HCT116 (cell line): ENCODE measurements at regions not wholly inside any gene's neighbourhood (a gene's known extent, or its start where the extent isn't known, plus 50 kb on each side); places are given as distances from the start of the nearest gene placed in this dataset.

Experiments
- ATAC-seq: fragments of 200-7000 bp; cut with Tn5 transposase; 2 replicates; pipeline ENCODE4 v1.9.1; 2020; ENCODE audit warnings: mild to moderate bottlenecking, moderate library complexity
- BruUV-seq: library from RNA; stranded (reverse); fragments of 400-500 nt; replicated peaks from 2 replicates; lab custom pipeline; 2021; lab: Mats Ljungman, UMichigan
- CTCF ChIA-PET: fragments of 300-600 bp; sonication (Branson Sonifier 250); formaldehyde crosslinking; loops from one replicate; lab custom pipeline; 2021; ENCODE audit warnings: antibody characterized with exemption; lab: Charles Lee
- POLR2A ChIA-PET: fragments of 300-600, 350-600 bp; sonication (Branson Sonifier 250); formaldehyde crosslinking; loops from one replicate; lab custom pipeline; 2021; ENCODE audit warnings: antibody characterized with exemption; lab: Charles Lee
- RAD21 ChIA-PET, 2 experiments: fragments of 300-600 bp; sonication (Branson Sonifier 250); formaldehyde crosslinking; loops; one replicate each; lab custom pipeline; 2023; ENCODE audit warnings: low total read pairs in 2 of 2; ENCODE audit not compliant: uncharacterized antibody in 2 of 2, unreplicated experiment in 2 of 2, low non-redundant PET in 1 of 2; lab: Charles Lee
- DNase-seq: peaks from one replicate; pipeline ENCODE4 v3.0.0-alpha.2; 2010; ENCODE audit warnings: low read depth, low spot score
- H2AFZ ChIP-seq: fragments of 200-600 bp; shearing (Covaris generic), sonication (generic); 2 replicates; pipeline ENCODE4 v1.6.1; 2017; ENCODE audit warnings: low read depth, mixed run types, mixed read lengths, antibody characterized with exemption, low read length; ENCODE audit not compliant: poor library complexity, severe bottlenecking
- H3K27ac ChIP-seq: 2 replicates; pipeline ENCODE4 v1.5.1; 2012; ENCODE audit warnings: low read depth, low read length
- H3K27me3 ChIP-seq: fragments of 200-600 bp; sonication (generic); 2 replicates; pipeline ENCODE4 v1.6.1; 2016; ENCODE audit warnings: mixed run types, low read length, mixed read lengths; ENCODE audit not compliant: insufficient read depth
- H3K36me3 ChIP-seq, 2 experiments: fragments of 200-500 bp in 1 of 2; fragments of 200-600 bp in 1 of 2; sonication (Bioruptor generic) in 1 of 2; sonication (generic) in 1 of 2; 2 replicates each; pipeline versions ENCODE4 v1.5.1 to v1.6.1; 2014 to 2016; ENCODE audit warnings: low read length in 2 of 2, inconsistent platforms in 1 of 2, mixed read lengths in 1 of 2, mixed run types in 1 of 2; ENCODE audit not compliant: insufficient read depth in 2 of 2, control insufficient read depth in 1 of 2
- H3K4me1 ChIP-seq, 2 experiments: fragments of 200-600 bp in 1 of 2; sonication (generic) in 1 of 2; 2 replicates each; pipeline versions ENCODE4 v1.5.1 to v1.6.1; 2012 to 2017; ENCODE audit warnings: low read length in 2 of 2, inconsistent platforms in 1 of 2, mild to moderate bottlenecking in 1 of 2, mixed read lengths in 1 of 2, mixed run types in 1 of 2, moderate library complexity in 1 of 2; ENCODE audit not compliant: insufficient read depth in 2 of 2, control insufficient read depth in 1 of 2
- H3K4me2 ChIP-seq: fragments of 200-600 bp; sonication (generic); 2 replicates; pipeline ENCODE4 v1.6.1; 2017; ENCODE audit warnings: mixed run types, low read length, mixed read lengths
- H3K4me3 ChIP-seq, 2 experiments: fragments of 200-600 bp in 1 of 2; sonication (generic) in 1 of 2; replicated peaks in 1 of 2; 2 replicates each; pipeline ENCODE4 v1.5.1; 2011 to 2016; ENCODE audit warnings: low read length in 2 of 2, control low read depth in 1 of 2, low read depth in 1 of 2, mild to moderate bottlenecking in 1 of 2, mixed read lengths in 1 of 2, mixed run types in 1 of 2
- H3K79me2 ChIP-seq: fragments of 200-600 bp; sonication (generic); 2 replicates; pipeline ENCODE4 v1.6.1; 2017; ENCODE audit warnings: mild to moderate bottlenecking, mixed run types, low read length, moderate library complexity, mixed read lengths; ENCODE audit not compliant: insufficient read depth
- H3K9ac ChIP-seq: fragments of 200-600 bp; sonication (generic); 2 replicates; pipeline ENCODE4 v1.6.1; 2016; ENCODE audit warnings: low read length, mixed read lengths
- H3K9me2 ChIP-seq: fragments of 200-600 bp; sonication (generic), shearing (Covaris generic); 2 replicates; pipeline ENCODE4 v1.6.1; 2017; ENCODE audit warnings: mixed run types, mild to moderate bottlenecking, moderate library complexity; ENCODE audit not compliant: insufficient read depth
- H3K9me3 ChIP-seq, 2 experiments: fragments of 200-500 bp in 1 of 2; fragments of 200-600 bp in 1 of 2; sonication (Bioruptor generic) in 1 of 2; sonication (generic) in 1 of 2; 2 replicates each; pipeline ENCODE4 v1.6.1; 2014 to 2017; ENCODE audit warnings: low read length in 2 of 2, mixed read lengths in 2 of 2, inconsistent platforms in 1 of 2, low read depth in 1 of 2, mild to moderate bottlenecking in 1 of 2, mixed run types in 1 of 2, moderate library complexity in 1 of 2; ENCODE audit not compliant: control insufficient read depth in 1 of 2, insufficient read depth in 1 of 2
- H4K20me1 ChIP-seq: fragments of 200-600 bp; sonication (generic), shearing (Covaris generic); 2 replicates; pipeline ENCODE4 v1.6.1; 2017; ENCODE audit warnings: mixed run types, mild to moderate bottlenecking, moderate library complexity; ENCODE audit not compliant: insufficient read depth
- EGR1 ChIP-seq: IDR thresholded peaks from 2 replicates; pipeline ENCODE4 v1.6.1; 2012; ENCODE audit warnings: low read depth
- FOSL1 ChIP-seq: IDR thresholded peaks from 2 replicates; pipeline ENCODE4 v1.6.1; 2012; ENCODE audit warnings: low read depth
- JUND ChIP-seq: IDR thresholded peaks from 2 replicates; pipeline ENCODE4 v1.6.1; 2012
- POLR2AphosphoS5 ChIP-seq: IDR thresholded peaks from 2 replicates; pipeline ENCODE4 v1.6.1; 2011; ENCODE audit warnings: mild to moderate bottlenecking, low read depth, low read length, moderate library complexity
- RAD21 ChIP-seq: IDR thresholded peaks from 2 replicates; pipeline ENCODE4 v1.6.1; 2012; ENCODE audit warnings: low read depth, mild to moderate bottlenecking
- SIN3A ChIP-seq: IDR thresholded peaks from 2 replicates; pipeline ENCODE4 v1.6.1; 2012; ENCODE audit warnings: low read depth
- YY1 ChIP-seq: IDR thresholded peaks from 2 replicates; pipeline ENCODE4 v1.6.1; 2011; ENCODE audit warnings: low read length, low read depth, moderate library complexity, mild to moderate bottlenecking; ENCODE audit not compliant: insufficient replicate concordance; ENCODE audit errors: extremely low read depth
- intact Hi-C: fragments of 100-400 bp; cut with micrococcal nuclease; formaldehyde crosslinking; loops from 2 replicates; pipeline ENCODE4 v1.10.0; 2022
- TF ChIP-seq, protein P1 (sequence below): IDR thresholded peaks from 2 replicates; pipeline ENCODE4 v1.6.1; 2012
- TF ChIP-seq, protein P2 (sequence below): IDR thresholded peaks from 2 replicates; pipeline ENCODE4 v1.6.1; 2012; ENCODE audit warnings: low read depth

DNA sequence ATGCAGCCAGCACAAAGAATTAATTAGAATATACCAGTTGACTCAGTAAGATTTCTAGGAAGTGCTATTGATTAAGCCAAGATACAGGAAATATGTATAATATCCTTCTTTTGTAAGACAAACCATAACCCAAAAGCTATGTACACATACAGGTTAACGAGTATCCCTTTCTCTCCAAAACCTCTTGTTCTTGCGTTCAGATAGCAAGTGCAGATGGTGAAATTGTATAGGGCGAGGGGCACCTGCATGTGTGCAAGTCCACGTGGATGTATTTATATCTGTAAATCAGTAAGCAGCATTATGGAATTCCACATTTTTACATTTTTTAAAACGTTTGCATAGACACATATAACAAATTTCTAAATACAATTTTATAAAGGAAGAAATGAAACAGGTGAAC lies 228.6 kb downstream of the TBXT start:
- no peak overlapping the region for H3K4me3 ChIP-seq
- POLR2A ChIA-PET: no interaction called here
- RAD21 ChIA-PET: no interaction called here
- no peak overlapping the region for H3K4me2 ChIP-seq
- no peaks in the 10 kb centered on the region for H3K9me2 ChIP-seq
- TF ChIP-seq EGR1: no peak
- TF ChIP-seq SIN3A: no peak
- TF ChIP-seq, protein P1, sequence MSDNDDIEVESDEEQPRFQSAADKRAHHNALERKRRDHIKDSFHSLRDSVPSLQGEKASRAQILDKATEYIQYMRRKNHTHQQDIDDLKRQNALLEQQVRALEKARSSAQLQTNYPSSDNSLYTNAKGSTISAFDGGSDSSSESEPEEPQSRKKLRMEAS: no peak
- no peak for TF ChIP-seq YY1
- no peak for TF ChIP-seq JUND
- TF ChIP-seq, protein P2, sequence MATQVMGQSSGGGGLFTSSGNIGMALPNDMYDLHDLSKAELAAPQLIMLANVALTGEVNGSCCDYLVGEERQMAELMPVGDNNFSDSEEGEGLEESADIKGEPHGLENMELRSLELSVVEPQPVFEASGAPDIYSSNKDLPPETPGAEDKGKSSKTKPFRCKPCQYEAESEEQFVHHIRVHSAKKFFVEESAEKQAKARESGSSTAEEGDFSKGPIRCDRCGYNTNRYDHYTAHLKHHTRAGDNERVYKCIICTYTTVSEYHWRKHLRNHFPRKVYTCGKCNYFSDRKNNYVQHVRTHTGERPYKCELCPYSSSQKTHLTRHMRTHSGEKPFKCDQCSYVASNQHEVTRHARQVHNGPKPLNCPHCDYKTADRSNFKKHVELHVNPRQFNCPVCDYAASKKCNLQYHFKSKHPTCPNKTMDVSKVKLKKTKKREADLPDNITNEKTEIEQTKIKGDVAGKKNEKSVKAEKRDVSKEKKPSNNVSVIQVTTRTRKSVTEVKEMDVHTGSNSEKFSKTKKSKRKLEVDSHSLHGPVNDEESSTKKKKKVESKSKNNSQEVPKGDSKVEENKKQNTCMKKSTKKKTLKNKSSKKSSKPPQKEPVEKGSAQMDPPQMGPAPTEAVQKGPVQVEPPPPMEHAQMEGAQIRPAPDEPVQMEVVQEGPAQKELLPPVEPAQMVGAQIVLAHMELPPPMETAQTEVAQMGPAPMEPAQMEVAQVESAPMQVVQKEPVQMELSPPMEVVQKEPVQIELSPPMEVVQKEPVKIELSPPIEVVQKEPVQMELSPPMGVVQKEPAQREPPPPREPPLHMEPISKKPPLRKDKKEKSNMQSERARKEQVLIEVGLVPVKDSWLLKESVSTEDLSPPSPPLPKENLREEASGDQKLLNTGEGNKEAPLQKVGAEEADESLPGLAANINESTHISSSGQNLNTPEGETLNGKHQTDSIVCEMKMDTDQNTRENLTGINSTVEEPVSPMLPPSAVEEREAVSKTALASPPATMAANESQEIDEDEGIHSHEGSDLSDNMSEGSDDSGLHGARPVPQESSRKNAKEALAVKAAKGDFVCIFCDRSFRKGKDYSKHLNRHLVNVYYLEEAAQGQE: no peak
- TF ChIP-seq FOSL1: no peak
- TF ChIP-seq RAD21: no peak
- no peak for TF ChIP-seq POLR2AphosphoS5
- no peaks in the 10 kb centered on the region for H4K20me1 ChIP-seq
- no peaks in the 10 kb centered on the region for H3K9me3 ChIP-seq
- no peaks in the 10 kb centered on the region for H3K79me2 ChIP-seq
- H3K9ac ChIP-seq: no peak overlapping the region
- H3K36me3 ChIP-seq: no peaks in the 10 kb centered on the region
- CTCF ChIA-PET: no interaction called here
- BruUV-seq: no TSS peak
- H2AFZ ChIP-seq: no peak overlapping the region
- H3K27me3 ChIP-seq: no peaks in the 10 kb centered on the region
- intact Hi-C loops: no loop called here
- ATAC-seq (no peak), DNase-seq (no peak)
- H3K27ac ChIP-seq: no peak overlapping the region
- H3K4me1 ChIP-seq: no peaks in the 10 kb centered on the region
